ENCODE measurements at regions not wholly inside any gene's neighbourhood (a gene's known extent, or its start where the extent isn't known, plus 50 kb on each side); places are given as distances from the start of the nearest gene placed in this dataset.

GRCh38 chr15:101541501-101542292 lies 52.2 kb upstream of the PCSK6 start:
- H3K27me3 Mint-ChIP-seq (ENCODE audit: low read depth, unreplicated experiment) = peaks cover 34% of the 10 kb centered on the region
- Histone ChIP-seq H4K20me1 (ENCODE audit: insufficient read depth, low read length) (no peaks in the 10 kb centered on the region), H3K4me1 (ENCODE audit: insufficient read depth, low read length) (no peaks in the 10 kb centered on the region), H3K36me3 (ENCODE audit: insufficient read depth, low read length) (no peaks in the 10 kb centered on the region), H3K27ac (ENCODE audit: low read depth, low read length) (no peak overlapping the region), H3K79me2 (ENCODE audit: insufficient read depth, low read length) (no peaks in the 10 kb centered on the region), H3K4me2 (ENCODE audit: low read length) (no peak overlapping the region), H3K27me3 (ENCODE audit: insufficient read depth, low read length) (peaks cover 10% of the 10 kb centered on the region), H3K9ac (ENCODE audit: low read length) (no peak overlapping the region), H3K9me3 (ENCODE audit: insufficient read depth, low read depth, low read length) (peaks cover 2% of the 10 kb centered on the region), H2AFZ (ENCODE audit: low read depth, low read length) (no peak overlapping the region), H3K4me3 (ENCODE audit: insufficient read depth, low read depth, low read length) (no peak overlapping the region)
- FAIRE-seq = no peak
- no peaks in the 10 kb centered on the region for H3K36me3 Mint-ChIP-seq (ENCODE audit: low read depth, unreplicated experiment)
- DNase-seq (ENCODE audit: low read depth) = no peak
- no peak overlapping the region for H3K27ac Mint-ChIP-seq (ENCODE audit: unreplicated experiment)
- H3K9me3 Mint-ChIP-seq (ENCODE audit: unreplicated experiment) = peaks cover 8% of the 10 kb centered on the region
- H3K4me1 Mint-ChIP-seq (ENCODE audit: low read depth, unreplicated experiment) = peaks cover 7% of the 10 kb centered on the region
- no peak overlapping the region for H3K4me3 Mint-ChIP-seq (ENCODE audit: unreplicated experiment)
- TF ChIP-seq CTCF (IDR thresholded peaks at IDR 0.05; ENCODE audit: insufficient read depth, low read depth, low read length) (no peak), EZH2 (IDR thresholded peaks at IDR 0.05; ENCODE audit: insufficient read depth, low read length) (no peak)

- H3K4me2 ChIP-seq (ENCODE audit: low read length) = no peak overlapping the region
Observed at GRCh38 chr15:101540480-101541239, 51.2 kb upstream of the PCSK6 start.

More at GRCh38 chr15:101540480-101541239, 51.2 kb upstream of the PCSK6 start:
- Mint-ChIP-seq H3K36me3 (ENCODE audit: low read depth, unreplicated experiment) (no peaks in the 10 kb centered on the region), H3K4me1 (ENCODE audit: low read depth, unreplicated experiment) (peaks cover 9% of the 10 kb centered on the region), H3K27me3 (ENCODE audit: low read depth, unreplicated experiment) (peaks cover 25% of the 10 kb centered on the region), H3K9me3 (ENCODE audit: unreplicated experiment) (peaks cover 11% of the 10 kb centered on the region), H3K4me3 (ENCODE audit: unreplicated experiment) (no peak overlapping the region), H3K27ac (ENCODE audit: unreplicated experiment) (no peak overlapping the region)
- TF ChIP-seq CTCF (IDR thresholded peaks at IDR 0.05; ENCODE audit: insufficient read depth, low read depth, low read length) = no peak
- no peak for TF ChIP-seq EZH2 (IDR thresholded peaks at IDR 0.05; ENCODE audit: insufficient read depth, low read length)
- DNase-seq (ENCODE audit: low read depth) (no peak), FAIRE-seq (no peak)
- Histone ChIP-seq H4K20me1 (ENCODE audit: insufficient read depth, low read length) (no peaks in the 10 kb centered on the region), H3K27me3 (ENCODE audit: insufficient read depth, low read length) (peaks cover 7% of the 10 kb centered on the region), H3K9me3 (ENCODE audit: insufficient read depth, low read depth, low read length) (peaks cover 2% of the 10 kb centered on the region), H3K4me3 (ENCODE audit: insufficient read depth, low read depth, low read length) (no peak overlapping the region), H3K27ac (ENCODE audit: low read depth, low read length) (no peak overlapping the region), H3K9ac (ENCODE audit: low read length) (no peak overlapping the region), H3K36me3 (ENCODE audit: insufficient read depth, low read length) (no peaks in the 10 kb centered on the region), H3K4me1 (ENCODE audit: insufficient read depth, low read length) (no peaks in the 10 kb centered on the region), H3K79me2 (ENCODE audit: insufficient read depth, low read length) (no peaks in the 10 kb centered on the region), H2AFZ (ENCODE audit: low read depth, low read length) (no peak overlapping the region)

Measured in astrocyte (in vitro differentiated cells and primary cell).